Uterus (tissue), 2 donors: ENCODE measurements at regions not wholly inside any gene's neighbourhood (a gene's known extent, or its start where the extent isn't known, plus 50 kb on each side); places are given as distances from the start of the nearest gene placed in this dataset.

ENCODE experiments used
- CTCF ChIP-seq, 4 experiments: fragments of 200-600 bp in 2 of 4; fragments of 450-650 bp in 2 of 4; sonication (generic) in 2 of 4; IDR thresholded peaks; one replicate each; pipeline ENCODE4 v1.5.1; 2016 to 2019; ENCODE audit warnings: antibody characterized with exemption in 4 of 4, mild to moderate bottlenecking in 2 of 4, moderate library complexity in 1 of 4
- POLR2A ChIP-seq, 2 donors: fragments of 450-650 bp; IDR thresholded peaks; one replicate each; pipeline ENCODE4 v1.6.1; 2016; ENCODE audit warnings: antibody characterized with exemption in 2 of 2, mild to moderate bottlenecking in 1 of 2, moderate library complexity in 1 of 2

- TF ChIP-seq CTCF (IDR thresholded peaks at IDR 0.05) (no peak), POLR2A (IDR thresholded peaks at IDR 0.05) (no peak)
Measured at GRCh38 chr6:76779068-76779467, 684.2 kb downstream of the HTR1B start.
